DMS153 (cell line): ENCODE measurements at regions not wholly inside any gene's neighbourhood (a gene's known extent, or its start where the extent isn't known, plus 50 kb on each side); places are given as distances from the start of the nearest gene placed in this dataset.
"Not testable (repeated sequence)": the region's sequence is repeated elsewhere in the genome, so short reads cannot be mapped to it uniquely, and the experiment has no call there.

Source experiments
- DNase-seq: peaks from one replicate; lab custom pipeline; 2025; lab: John Stamatoyannopoulos, UW

GRCh38 chr6:120354452-120355098 is 979.7 kb downstream of the TBC1D32 start:
- DNase-seq: no peak

GRCh38 chr6:120352491-120352890 is 981.8 kb downstream of the TBC1D32 start:
- no peak for DNase-seq

- DNase-seq: no peak
These were observed 985.4 kb downstream of the TBC1D32 start for GRCh38 chr6:120348926-120349325.

DNA sequence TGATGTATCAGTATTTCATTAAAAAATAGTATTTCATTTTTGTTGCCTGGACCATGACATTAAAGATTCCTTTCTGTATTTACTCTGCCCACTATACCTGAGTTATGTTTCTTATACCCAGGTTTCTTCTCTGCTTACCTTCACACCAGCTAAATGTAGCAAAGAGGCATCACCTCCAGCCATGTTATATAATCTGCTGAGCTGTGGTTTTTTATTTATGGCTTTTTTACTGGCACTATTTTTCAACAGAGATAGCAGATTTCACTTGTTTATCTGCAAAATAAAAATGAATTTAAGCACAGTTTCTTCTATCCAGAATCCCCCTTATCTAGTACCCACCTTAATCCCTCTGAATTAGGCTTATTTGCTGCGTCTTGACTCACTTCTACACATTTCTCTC is 979.0 kb upstream of the MAN1A1 start:
- DNase-seq: no peak

- DNase-seq: no peak
These were observed 971.1 kb upstream of the MAN1A1 start for GRCh38 chr6:120320481-120321162.

DNA sequence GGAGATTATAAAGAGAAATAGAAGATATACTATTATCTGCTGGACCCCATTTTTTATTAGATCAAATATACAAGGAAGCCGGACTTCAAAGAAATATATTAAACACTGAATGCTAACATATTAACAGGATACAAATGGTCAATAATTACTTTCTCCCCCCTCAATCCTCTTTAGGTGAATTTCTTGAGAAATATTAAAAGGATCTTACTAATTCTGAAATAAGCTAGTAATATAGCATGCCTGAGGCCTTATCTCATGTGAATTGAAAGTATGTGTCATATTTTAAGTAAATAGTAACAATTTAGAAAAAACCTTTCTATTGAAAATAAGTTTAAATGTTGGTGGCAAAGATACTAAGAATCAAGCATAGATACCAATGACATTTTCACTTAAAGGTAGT is 954.7 kb upstream of the MAN1A1 start:
- DNase-seq: no peak

DNA sequence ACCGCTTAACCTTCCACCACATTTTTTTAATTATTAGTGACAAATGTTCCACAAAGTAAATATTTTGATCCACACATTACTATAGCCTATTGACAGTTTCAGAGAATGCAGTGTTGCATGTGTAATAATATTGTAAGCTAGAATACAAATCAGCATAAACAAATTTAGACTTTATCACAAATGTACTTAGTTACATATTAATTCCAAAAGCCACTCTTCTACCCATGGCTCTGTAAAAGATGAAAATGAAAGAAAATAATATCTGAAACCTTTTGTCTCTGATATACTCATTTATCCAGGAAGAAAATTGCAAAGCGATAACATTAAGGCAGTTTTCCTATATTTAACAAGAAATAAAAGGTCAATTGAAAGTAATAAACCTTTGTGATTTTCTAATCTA is 954.0 kb upstream of the MAN1A1 start:
- no peak for DNase-seq

GRCh38 chr6:120302041-120302440 is 952.5 kb upstream of the MAN1A1 start:
- DNase-seq: no peak

DNA sequence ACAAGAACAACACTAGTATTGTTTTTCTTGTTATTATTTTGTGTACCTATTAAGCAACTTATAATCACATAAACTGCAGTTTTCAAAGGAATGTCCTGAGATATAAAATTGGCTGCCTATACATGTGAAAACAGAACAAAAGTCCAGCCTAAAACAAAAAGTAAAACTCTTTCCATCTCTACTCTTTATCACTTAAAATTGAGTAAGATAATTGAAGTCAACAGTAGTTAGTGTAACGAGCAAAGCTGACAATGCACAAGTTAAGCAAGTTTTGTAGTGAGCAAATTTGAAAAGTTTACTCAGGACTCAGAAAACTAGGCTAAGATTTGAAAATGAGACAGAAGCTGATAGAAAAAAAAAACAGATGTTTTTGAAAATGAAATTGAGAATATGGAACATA is 941.4 kb upstream of the MAN1A1 start:
- no peak for DNase-seq

DNA sequence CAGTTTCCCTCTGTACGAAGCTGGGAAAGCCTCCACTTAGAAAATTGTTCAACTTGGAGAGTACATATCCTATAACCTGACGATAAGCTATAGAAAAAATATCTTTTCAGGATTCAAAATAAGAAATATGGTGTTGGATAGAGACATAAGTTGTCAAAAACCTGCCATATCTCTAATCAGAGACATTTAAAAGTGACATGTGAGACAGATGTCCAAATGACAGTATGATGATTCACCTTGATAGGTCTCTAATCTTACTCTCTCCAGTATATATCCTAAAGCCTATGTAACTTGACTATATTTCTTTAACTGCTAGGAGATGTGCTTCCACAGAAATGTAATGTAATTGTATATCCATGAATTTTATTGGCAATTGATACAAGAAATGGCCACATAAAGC is 932.4 kb upstream of the MAN1A1 start:
- no peak for DNase-seq

GRCh38 chr6:120279466-120280167 is 930.1 kb upstream of the MAN1A1 start:
- DNase-seq: no peak

- no peak for DNase-seq
These were observed 929.3 kb upstream of the MAN1A1 start for GRCh38 chr6:120278689-120279396.

DNA sequence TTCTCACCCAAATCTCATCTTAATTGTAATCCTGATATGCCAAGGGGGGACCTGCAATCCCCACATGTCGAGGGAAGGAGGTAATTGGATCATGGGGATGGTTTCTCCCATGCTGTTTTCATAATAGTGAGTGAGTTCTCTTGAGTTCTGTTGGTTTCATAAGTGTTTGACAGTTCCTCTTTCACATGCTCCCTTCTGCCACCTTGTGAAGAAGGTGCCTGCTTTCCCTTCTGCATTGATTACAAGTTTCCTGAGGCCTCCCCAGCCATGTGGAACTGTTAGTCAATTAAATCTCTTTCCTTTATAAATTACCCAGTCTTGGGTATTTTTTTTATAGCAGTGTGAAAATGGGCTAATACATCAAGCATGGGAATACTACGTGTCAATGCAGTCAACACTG is 925.0 kb upstream of the MAN1A1 start:
- no peak for DNase-seq

- no peak for DNase-seq
These were observed 923.9 kb upstream of the MAN1A1 start for GRCh38 chr6:120273411-120273810.

DNA sequence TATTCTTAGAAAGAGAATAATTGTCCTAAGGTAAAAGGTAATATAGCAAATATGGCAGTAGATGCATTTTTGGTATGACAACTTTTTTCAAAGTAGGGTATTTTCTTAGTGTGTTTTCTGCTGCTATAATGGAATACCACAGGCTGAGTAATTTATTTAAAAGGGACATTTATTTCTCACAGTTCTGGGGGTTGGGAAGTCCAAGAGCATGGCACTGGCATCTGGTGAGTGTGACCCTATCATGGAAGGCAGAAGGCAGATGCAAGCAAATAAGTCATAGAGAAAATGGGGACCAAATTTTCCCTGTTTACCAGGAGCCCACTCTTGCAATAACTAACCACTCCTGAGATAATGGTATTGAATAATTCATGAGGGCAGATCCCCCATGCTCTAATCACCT is 922.5 kb upstream of the MAN1A1 start:
- DNase-seq: no peak

GRCh38 chr6:120268256-120268655 is 918.7 kb upstream of the MAN1A1 start:
- not testable (repeated sequence) for DNase-seq

DNA sequence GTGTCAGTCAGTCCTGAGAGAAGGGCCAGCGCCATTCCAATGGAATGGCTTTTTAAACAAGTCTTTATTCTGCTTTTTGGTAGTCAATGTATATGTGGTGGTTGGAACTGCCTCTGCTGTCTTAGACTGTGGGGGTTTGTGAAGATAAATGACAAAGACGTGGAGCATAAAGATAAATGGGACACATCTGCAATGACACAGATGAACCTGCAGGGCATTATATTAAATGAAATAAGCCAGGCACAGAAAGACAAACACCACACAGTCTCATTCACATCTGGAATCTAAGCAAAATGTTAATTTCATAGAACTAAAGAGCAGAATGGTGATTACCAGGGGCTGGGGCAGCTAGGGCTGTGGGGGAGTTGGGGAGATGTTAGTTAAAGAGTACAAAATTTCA is 912.8 kb upstream of the MAN1A1 start:
- no peak for DNase-seq

DNA sequence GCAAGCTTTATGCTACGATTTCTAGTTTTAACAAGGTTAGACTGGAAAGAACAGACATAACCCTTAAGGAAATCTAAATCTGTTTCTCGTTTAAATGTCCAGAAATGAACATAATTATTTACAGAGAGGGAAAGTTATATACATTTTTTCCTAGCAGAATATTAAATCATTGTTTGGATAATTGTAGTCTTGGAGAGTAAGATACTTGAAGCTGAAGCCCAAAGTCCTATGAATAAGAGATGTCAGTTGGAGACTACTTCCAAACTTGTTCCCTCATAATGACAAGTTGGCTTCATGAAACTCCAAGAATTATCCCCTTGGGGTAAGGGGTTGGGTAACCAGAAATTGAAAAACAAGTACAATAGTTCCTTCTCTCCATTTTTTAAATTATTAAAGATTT is 911.1 kb upstream of the MAN1A1 start:
- DNase-seq: no peak

GRCh38 chr6:120254651-120255050 is 905.1 kb upstream of the MAN1A1 start:
- no peak for DNase-seq

- no peak for DNase-seq
These were observed 898.9 kb upstream of the MAN1A1 start for GRCh38 chr6:120248451-120248850.

GRCh38 chr6:120237221-120237620 is 887.7 kb upstream of the MAN1A1 start:
- DNase-seq: no peak

DNA sequence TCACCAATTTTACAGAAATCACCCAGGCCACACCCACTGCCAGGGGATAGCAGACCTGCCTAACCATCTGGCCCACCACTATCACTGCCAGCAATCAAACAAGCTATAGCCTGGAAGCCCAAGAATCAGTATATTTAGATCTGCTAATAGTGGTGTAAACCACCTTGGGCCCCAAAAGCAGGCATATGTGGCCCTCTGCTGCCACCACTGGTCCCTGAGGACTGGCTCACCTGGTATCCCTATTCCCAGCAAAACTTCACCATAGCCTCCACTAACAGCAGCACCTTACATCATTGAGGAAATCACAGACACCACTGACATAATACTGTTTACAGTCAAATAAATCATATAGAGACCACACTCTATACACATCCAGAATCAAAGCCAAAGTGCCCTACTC is 880.4 kb upstream of the MAN1A1 start:
- no peak for DNase-seq

GRCh38 chr6:120228297-120228696 is 878.7 kb upstream of the MAN1A1 start:
- no peak for DNase-seq
